CD14-positive monocyte (primary cell): ENCODE measurements at regions not wholly inside any gene's neighbourhood (a gene's known extent, or its start where the extent isn't known, plus 50 kb on each side); places are given as distances from the start of the nearest gene placed in this dataset.

Experiments used
- DNase-seq, 3 donors: peaks; one replicate each; pipeline ENCODE4 v3.0.0-alpha.2; 2011 to 2022
- H2AFZ ChIP-seq: 2 replicates; pipeline ENCODE4 v1.6.0; 2012; ENCODE audit warnings: mild to moderate bottlenecking, low read depth, low read length, inconsistent platforms; ENCODE audit not compliant: insufficient read depth, poor library complexity, severe bottlenecking
- H3K27ac ChIP-seq, 2 donors: 1 replicate in 1 of 2; 2 replicates in 1 of 2; pipeline ENCODE4 v1.5.1; 2012 to 2013; ENCODE audit warnings: low read length in 2 of 2, control low read depth in 1 of 2, inconsistent platforms in 1 of 2, low read depth in 1 of 2, mild to moderate bottlenecking in 1 of 2
- H3K27me3 ChIP-seq, 2 donors: one replicate each; pipeline versions ENCODE4 v1.6.0 to v1.6.1; 2011 to 2013; ENCODE audit warnings: low read length in 2 of 2; ENCODE audit not compliant: control insufficient read depth in 2 of 2, insufficient read depth in 2 of 2
- H3K36me3 ChIP-seq, 2 donors: replicated peaks in 1 of 2; 1 replicate in 1 of 2; 2 replicates in 1 of 2; pipeline versions ENCODE4 v1.5.1 to v1.6.1; 2012 to 2013; ENCODE audit warnings: low read length in 2 of 2, control low read depth in 1 of 2, inconsistent platforms in 1 of 2, mild to moderate bottlenecking in 1 of 2; ENCODE audit not compliant: insufficient read depth in 2 of 2, control insufficient read depth in 1 of 2
- H3K4me1 ChIP-seq, 2 donors: 1 replicate in 1 of 2; 2 replicates in 1 of 2; pipeline versions ENCODE4 v1.5.1 to v1.6.1; 2012 to 2013; ENCODE audit warnings: low read length in 2 of 2, control low read depth in 1 of 2, inconsistent platforms in 1 of 2, mild to moderate bottlenecking in 1 of 2, moderate library complexity in 1 of 2; ENCODE audit not compliant: insufficient read depth in 2 of 2, control insufficient read depth in 1 of 2
- H3K4me2 ChIP-seq: replicated peaks from 2 replicates; pipeline ENCODE3; 2012; ENCODE audit warnings: low read length, moderate library complexity, mild to moderate bottlenecking; ENCODE audit not compliant: poor library complexity, severe bottlenecking; ENCODE audit errors: extremely low read depth
- H3K4me3 ChIP-seq, 3 experiments: fragments of 200-600 bp in 1 of 3; sonication (generic) in 1 of 3; replicated peaks in 1 of 3; 1 replicate in 2 of 3; 2 replicates in 1 of 3; pipeline ENCODE4 v1.5.1; 2011 to 2013; ENCODE audit warnings: low read length in 3 of 3, mild to moderate bottlenecking in 3 of 3, control low read depth in 2 of 3, low read depth in 2 of 3, inconsistent platforms in 1 of 3, moderate library complexity in 1 of 3
- H3K79me2 ChIP-seq: 2 replicates; pipeline ENCODE4 v1.6.0; 2012; ENCODE audit warnings: mild to moderate bottlenecking, control low read depth, inconsistent platforms, low read length, moderate library complexity; ENCODE audit not compliant: insufficient read depth
- H3K9ac ChIP-seq: 2 replicates; pipeline ENCODE4 v1.6.0; 2017; ENCODE audit warnings: low read length, mild to moderate bottlenecking; ENCODE audit not compliant: insufficient read depth, poor library complexity, severe bottlenecking
- H3K9me3 ChIP-seq, 2 donors: replicated peaks in 1 of 2; 1 replicate in 1 of 2; 2 replicates in 1 of 2; pipeline versions ENCODE4 v1.5.1 to v1.6.1; 2012 to 2013; ENCODE audit warnings: low read length in 2 of 2, control low read depth in 1 of 2; ENCODE audit not compliant: control insufficient read depth in 1 of 2, insufficient read depth in 1 of 2
- H4K20me1 ChIP-seq: 2 replicates; pipeline ENCODE4 v1.6.0; 2012; ENCODE audit warnings: mild to moderate bottlenecking, low read length, control low read depth, moderate library complexity; ENCODE audit not compliant: insufficient read depth
- H3K27ac Mint-ChIP-seq, 7 donors: one replicate each; pipeline ENCODE4 v1.8.0; 2020; ENCODE audit warnings: mild to moderate bottlenecking in 7 of 7, mixed read lengths in 7 of 7, moderate library complexity in 6 of 7, inconsistent platforms in 2 of 7
- H3K27me3 Mint-ChIP-seq, 3 donors: one replicate each; pipeline ENCODE4 v1.8.0; 2021 to 2022; ENCODE audit warnings: low read depth in 3 of 3, mild to moderate bottlenecking in 3 of 3, mixed read lengths in 3 of 3, moderate library complexity in 3 of 3, inconsistent platforms in 1 of 3
- H3K36me3 Mint-ChIP-seq, 2 donors: one replicate each; pipeline ENCODE4 v1.8.0; 2020; ENCODE audit warnings: mixed read lengths in 2 of 2, inconsistent platforms in 1 of 2, mild to moderate bottlenecking in 1 of 2
- H3K4me1 Mint-ChIP-seq: one replicate; pipeline ENCODE4 v1.8.0; 2020; ENCODE audit warnings: mild to moderate bottlenecking, mixed read lengths
- H3K4me3 Mint-ChIP-seq, 2 donors: one replicate each; pipeline ENCODE4 v1.8.0; 2020; ENCODE audit warnings: mild to moderate bottlenecking in 2 of 2, mixed read lengths in 2 of 2, moderate library complexity in 1 of 2
- H3K9me3 Mint-ChIP-seq, 7 donors: one replicate each; pipeline ENCODE4 v1.8.0; 2020 to 2022; ENCODE audit warnings: mixed read lengths in 7 of 7, mild to moderate bottlenecking in 6 of 7, moderate library complexity in 6 of 7, inconsistent platforms in 2 of 7
- WGBS: methylation state at CpG from one replicate; pipeline ENCODE4 v1.1.5; 2013; ENCODE audit warnings: missing lambda C conversion rate; ENCODE audit not compliant: insufficient coverage; 5-methylcytosine and 5-hydroxymethylcytosine counted together
- intact Hi-C, 2 donors: fragments of 100-400 bp; cut with micrococcal nuclease; formaldehyde crosslinking; loops; one replicate each; pipeline versions ENCODE4 v1.15.0 to v1.15.1; 2023
- TF ChIP-seq, protein P1 (sequence below): fragments of 200-600 bp; IDR thresholded peaks from one replicate; pipeline ENCODE4 v1.8.0; 2022; ENCODE audit warnings: antibody characterized with exemption, mild to moderate bottlenecking

DNA sequence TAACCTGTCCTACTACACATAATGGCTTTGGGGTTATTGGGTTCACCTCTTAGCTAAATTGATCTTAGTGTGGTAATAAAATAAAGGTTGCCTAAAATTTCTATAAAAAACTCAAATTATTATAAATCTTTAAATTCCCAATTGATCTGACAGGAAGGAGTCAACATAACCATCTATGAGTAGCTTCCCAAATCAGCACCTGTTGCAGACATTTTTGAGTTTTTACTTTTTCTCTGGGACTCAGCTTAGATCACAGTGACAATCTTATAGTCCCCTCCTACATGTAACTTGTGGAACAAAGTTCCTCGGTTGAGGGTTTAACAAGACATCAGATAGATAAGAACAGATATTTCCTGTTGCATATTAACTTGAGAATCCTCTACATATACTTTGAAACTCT lies 601.0 kb downstream of the TUSC7 start:
- H3K27ac ChIP-seq, result no peak overlapping the region
- H3K4me3 ChIP-seq, result no peak overlapping the region
- H3K79me2 ChIP-seq, result no peaks in the 10 kb centered on the region
- no peak for DNase-seq
- H3K9me3 ChIP-seq, result no peaks in the 10 kb centered on the region
- no peaks in the 10 kb centered on the region for H3K4me1 ChIP-seq
- H3K9me3 Mint-ChIP-seq, result peaks cover 0 to 5% (median 0%) of the 10 kb centered on the region in 7 donors
- H3K36me3 ChIP-seq, result no peaks in the 10 kb centered on the region
- no peak overlapping the region for H3K9ac ChIP-seq
- H3K36me3 Mint-ChIP-seq, result no peaks in the 10 kb centered on the region
- H3K4me1 Mint-ChIP-seq, result no peaks in the 10 kb centered on the region
- TF ChIP-seq, protein P1, sequence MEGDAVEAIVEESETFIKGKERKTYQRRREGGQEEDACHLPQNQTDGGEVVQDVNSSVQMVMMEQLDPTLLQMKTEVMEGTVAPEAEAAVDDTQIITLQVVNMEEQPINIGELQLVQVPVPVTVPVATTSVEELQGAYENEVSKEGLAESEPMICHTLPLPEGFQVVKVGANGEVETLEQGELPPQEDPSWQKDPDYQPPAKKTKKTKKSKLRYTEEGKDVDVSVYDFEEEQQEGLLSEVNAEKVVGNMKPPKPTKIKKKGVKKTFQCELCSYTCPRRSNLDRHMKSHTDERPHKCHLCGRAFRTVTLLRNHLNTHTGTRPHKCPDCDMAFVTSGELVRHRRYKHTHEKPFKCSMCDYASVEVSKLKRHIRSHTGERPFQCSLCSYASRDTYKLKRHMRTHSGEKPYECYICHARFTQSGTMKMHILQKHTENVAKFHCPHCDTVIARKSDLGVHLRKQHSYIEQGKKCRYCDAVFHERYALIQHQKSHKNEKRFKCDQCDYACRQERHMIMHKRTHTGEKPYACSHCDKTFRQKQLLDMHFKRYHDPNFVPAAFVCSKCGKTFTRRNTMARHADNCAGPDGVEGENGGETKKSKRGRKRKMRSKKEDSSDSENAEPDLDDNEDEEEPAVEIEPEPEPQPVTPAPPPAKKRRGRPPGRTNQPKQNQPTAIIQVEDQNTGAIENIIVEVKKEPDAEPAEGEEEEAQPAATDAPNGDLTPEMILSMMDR, result no peak
- no peaks in the 10 kb centered on the region for H3K27me3 Mint-ChIP-seq
- H2AFZ ChIP-seq, result no peak overlapping the region
- H3K27me3 ChIP-seq, result no peaks in the 10 kb centered on the region
- no peaks in the 10 kb centered on the region for H4K20me1 ChIP-seq
- H3K27ac Mint-ChIP-seq, result no peak overlapping the region
- H3K4me3 Mint-ChIP-seq, result no peak overlapping the region
- intact Hi-C loops, result no loop called here
- H3K4me2 ChIP-seq, result no peak overlapping the region
- WGBS, result no CpG with 5 or more reads among the region's 1 CpG

DNA sequence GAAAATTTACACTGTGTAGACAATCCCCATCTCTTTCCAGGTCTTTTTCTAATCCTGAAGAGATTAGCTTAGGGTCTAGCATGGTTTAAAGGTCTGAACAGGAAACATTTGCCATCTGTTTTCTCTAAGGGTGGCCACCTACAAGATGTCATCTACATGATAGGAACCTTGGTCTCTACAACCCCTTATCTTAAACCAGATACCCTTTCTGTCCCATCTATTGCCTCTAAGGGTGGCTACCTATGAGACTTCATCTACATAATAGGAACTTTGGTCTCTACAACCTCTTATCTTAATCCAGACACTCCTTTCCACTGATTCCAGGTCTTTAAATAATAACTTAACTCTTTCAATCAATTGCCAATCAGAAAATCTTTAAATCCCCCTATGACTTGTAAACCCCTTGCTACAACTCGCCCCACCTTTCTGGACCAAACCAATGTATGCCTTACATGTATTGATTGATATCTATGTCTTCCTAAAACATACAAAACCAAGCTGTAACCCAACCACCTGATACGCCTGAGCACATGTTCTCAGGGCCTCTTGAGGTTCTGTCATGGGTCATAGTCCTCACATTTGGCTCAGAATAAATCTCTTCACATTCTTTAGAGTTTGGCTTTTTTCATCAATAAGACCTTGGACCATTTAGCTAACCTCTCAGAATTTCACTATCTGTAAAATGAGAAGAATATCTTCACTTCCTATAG lies 605.0 kb downstream of the TUSC7 start:
- H3K9ac ChIP-seq, result no peak overlapping the region
- Mint-ChIP-seq H3K27ac (no peak overlapping the region), H3K9me3 (peaks cover 0 to 5% (median 0%) of the 10 kb centered on the region in 7 donors), H3K36me3 (no peaks in the 10 kb centered on the region), H3K4me1 (no peaks in the 10 kb centered on the region), H3K27me3 (no peaks in the 10 kb centered on the region), H3K4me3 (no peak overlapping the region)
- no peak overlapping the region for H2AFZ ChIP-seq
- DNase-seq, result no peak
- whole genome bisulfite sequencing, result 100% methylated on average over 1 of the region's 2 CpGs
- no peak overlapping the region for H3K27ac ChIP-seq
- no peaks in the 10 kb centered on the region for H4K20me1 ChIP-seq
- H3K9me3 ChIP-seq, result no peaks in the 10 kb centered on the region
- H3K4me3 ChIP-seq, result no peak overlapping the region
- intact Hi-C loops, result no loop called here
- H3K36me3 ChIP-seq, result no peaks in the 10 kb centered on the region
- H3K4me2 ChIP-seq, result no peak overlapping the region
- no peaks in the 10 kb centered on the region for H3K79me2 ChIP-seq
- H3K4me1 ChIP-seq, result no peaks in the 10 kb centered on the region
- TF ChIP-seq, protein P1, result no peak
- H3K27me3 ChIP-seq, result no peaks in the 10 kb centered on the region
